CD4-positive, alpha-beta T cell (primary cell): ENCODE measurements at regions not wholly inside any gene's neighbourhood (a gene's known extent, or its start where the extent isn't known, plus 50 kb on each side); places are given as distances from the start of the nearest gene placed in this dataset.

Experiments used
- ATAC-seq: fragments of 200-7000 bp; cut with Tn5 transposase; one replicate; pipeline ENCODE4 v1.10.0; 2022; ENCODE audit warnings: mild to moderate bottlenecking; ENCODE audit not compliant: poor library complexity
- CTCF ChIA-PET: fragments of 350-600 bp; sonication (Branson Sonifier 250); formaldehyde crosslinking; loops from one replicate; lab custom pipeline; 2021; ENCODE audit warnings: antibody characterized with exemption, inconsistent platforms; lab: Charles Lee
- POLR2A ChIA-PET: fragments of 350-600 bp; sonication (Branson Sonifier 250); formaldehyde crosslinking; loops from one replicate; lab custom pipeline; 2021; ENCODE audit warnings: antibody characterized with exemption, inconsistent platforms; lab: Charles Lee
- DNase-seq, 14 experiments: peaks; one replicate each; pipeline ENCODE4 v3.0.0-alpha.2; 2013 to 2020; ENCODE audit warnings: mixed read lengths in 2 of 14
- H3K27ac ChIP-seq, 2 donors: one replicate each; pipeline versions ENCODE4 v1.5.1 to v1.7.0; 2013; ENCODE audit warnings: low read length in 2 of 2, low read depth in 1 of 2, mild to moderate bottlenecking in 1 of 2
- H3K27me3 ChIP-seq, 2 experiments: 1 replicate in 1 of 2; 2 replicates in 1 of 2; pipeline versions ENCODE4 v1.6.1 to v1.7.0; 2013; ENCODE audit warnings: low read length in 2 of 2, control low read depth in 1 of 2, mild to moderate bottlenecking in 1 of 2, moderate library complexity in 1 of 2; ENCODE audit not compliant: insufficient read depth in 2 of 2, control insufficient read depth in 1 of 2
- H3K36me3 ChIP-seq: one replicate; pipeline ENCODE4 v1.6.1; 2013; ENCODE audit warnings: low read length, control low read depth; ENCODE audit not compliant: insufficient read depth
- H3K4me1 ChIP-seq: one replicate; pipeline ENCODE4 v1.6.1; 2013; ENCODE audit warnings: low read length, control low read depth; ENCODE audit not compliant: insufficient read depth
- H3K4me3 ChIP-seq: one replicate; pipeline ENCODE4 v1.5.1; 2013; ENCODE audit warnings: mild to moderate bottlenecking, low read length, moderate library complexity
- H3K9me3 ChIP-seq, 2 experiments: 1 replicate in 1 of 2; 2 replicates in 1 of 2; pipeline versions ENCODE4 v1.6.1 to v1.7.0; 2013; ENCODE audit warnings: low read length in 2 of 2, mild to moderate bottlenecking in 2 of 2, control low read depth in 1 of 2, moderate library complexity in 1 of 2; ENCODE audit not compliant: control insufficient read depth in 1 of 2, insufficient read depth in 1 of 2
- H3K27ac Mint-ChIP-seq: one replicate; pipeline ENCODE4 v1.8.0; 2020; ENCODE audit warnings: mixed read lengths
- H3K27me3 Mint-ChIP-seq: one replicate; pipeline ENCODE4 v1.8.0; 2021; ENCODE audit warnings: mixed read lengths
- H3K36me3 Mint-ChIP-seq: one replicate; pipeline ENCODE4 v1.8.0; 2021; ENCODE audit warnings: low read depth, mixed read lengths
- H3K4me1 Mint-ChIP-seq: one replicate; pipeline ENCODE4 v1.8.0; 2021; ENCODE audit warnings: low read depth, mixed read lengths
- H3K4me3 Mint-ChIP-seq: one replicate; pipeline ENCODE4 v1.8.0; 2020; ENCODE audit warnings: mild to moderate bottlenecking, mixed read lengths
- H3K9me3 Mint-ChIP-seq: one replicate; pipeline ENCODE4 v1.8.0; 2020; ENCODE audit warnings: mixed read lengths
- CTCF ChIP-seq: fragments of 200-600 bp; IDR thresholded peaks from one replicate; pipeline ENCODE4 v1.8.0; 2022; ENCODE audit warnings: antibody characterized with exemption, mild to moderate bottlenecking
- intact Hi-C, 2 experiments: fragments of 100-400 bp; cut with DNase I in 1 of 2; cut with micrococcal nuclease in 1 of 2; formaldehyde crosslinking; loops; one replicate each; pipeline versions ENCODE4 v1.15.1 to v1.9.0; 2023 to 2025; cut with DNase I, micrococcal nuclease

GRCh38 chr1:177708406-177708805, 261.5 kb downstream of the SEC16B start:
- no peak overlapping the region for H3K4me3 Mint-ChIP-seq
- intact Hi-C loops = no loop called here
- POLR2A ChIA-PET = no interaction called here
- no peak overlapping the region for H3K27ac Mint-ChIP-seq
- H3K36me3 ChIP-seq = no peaks in the 10 kb centered on the region
- no peaks in the 10 kb centered on the region for H3K36me3 Mint-ChIP-seq
- peaks cover 0 to 13% of the 10 kb centered on the region in 2 experiments for H3K9me3 ChIP-seq
- DNase-seq (no peak), ATAC-seq (no peak)
- peaks cover 6% of the 10 kb centered on the region for H3K9me3 Mint-ChIP-seq
- no peaks in the 10 kb centered on the region for H3K4me1 ChIP-seq
- no peaks in the 10 kb centered on the region for H3K27me3 ChIP-seq
- CTCF ChIA-PET = no interaction called here
- H3K27me3 Mint-ChIP-seq = no peaks in the 10 kb centered on the region
- H3K4me1 Mint-ChIP-seq = no peaks in the 10 kb centered on the region
- TF ChIP-seq CTCF = no peak
- no peak overlapping the region for H3K27ac ChIP-seq
- no peak overlapping the region for H3K4me3 ChIP-seq

GRCh38 chr1:177706977-177707376, 262.9 kb downstream of the SEC16B start:
- Histone ChIP-seq H3K27me3 (no peaks in the 10 kb centered on the region), H3K9me3 (peaks cover 0 to 8% of the 10 kb centered on the region in 2 experiments), H3K4me3 (no peak overlapping the region), H3K4me1 (no peaks in the 10 kb centered on the region), H3K27ac (no peak overlapping the region), H3K36me3 (no peaks in the 10 kb centered on the region)
- no peak for ATAC-seq
- no peak overlapping the region for H3K27ac Mint-ChIP-seq
- DNase-seq = no peak
- ChIA-PET CTCF (interaction anchor here (0.6 kb wide), 1 partner anchor 901 kb away, joined by 3 read pairs; no protein-coding TSS in a partner anchor), POLR2A (no interaction called here)
- no peak overlapping the region for H3K4me3 Mint-ChIP-seq
- no peaks in the 10 kb centered on the region for H3K27me3 Mint-ChIP-seq
- no peak for TF ChIP-seq CTCF
- H3K4me1 Mint-ChIP-seq = no peaks in the 10 kb centered on the region
- no peaks in the 10 kb centered on the region for H3K36me3 Mint-ChIP-seq
- H3K9me3 Mint-ChIP-seq = peaks cover 10% of the 10 kb centered on the region
- intact Hi-C loops = no loop called here

GRCh38 chr1:177705839-177706238, 264.0 kb downstream of the SEC16B start:
- H3K4me1 ChIP-seq = no peaks in the 10 kb centered on the region
- Mint-ChIP-seq H3K9me3 (peaks cover 10% of the 10 kb centered on the region), H3K4me1 (no peaks in the 10 kb centered on the region), H3K27me3 (no peaks in the 10 kb centered on the region), H3K4me3 (no peak overlapping the region), H3K36me3 (no peaks in the 10 kb centered on the region), H3K27ac (no peak overlapping the region)
- intact Hi-C loops = no loop called here
- no peak overlapping the region for H3K27ac ChIP-seq
- TF ChIP-seq CTCF = no peak
- no peaks in the 10 kb centered on the region for H3K36me3 ChIP-seq
- no peak for ATAC-seq
- no peak overlapping the region for H3K4me3 ChIP-seq
- ChIA-PET CTCF (no interaction called here), POLR2A (no interaction called here)
- H3K9me3 ChIP-seq = peaks cover 0 to 1% of the 10 kb centered on the region in 2 experiments
- no peak for DNase-seq
- no peaks in the 10 kb centered on the region for H3K27me3 ChIP-seq
